HepG2 (cell line): ENCODE measurements at regions not wholly inside any gene's neighbourhood (a gene's known extent, or its start where the extent isn't known, plus 50 kb on each side); places are given as distances from the start of the nearest gene placed in this dataset.

Experiments used
- AGO1 ChIP-seq: fragments of 200-400 bp; formaldehyde crosslinking; IDR thresholded peaks from 2 replicates; pipeline ENCODE4 v1.6.1; 2017; ENCODE audit warnings: mild to moderate bottlenecking, low read depth, low read length, moderate library complexity; ENCODE audit not compliant: poor library complexity, severe bottlenecking
- CREB1 ChIP-seq, 2 experiments: fragments of 450-650 bp in 1 of 2; IDR thresholded peaks; 2 replicates each; pipeline ENCODE4 v1.6.1; 2016 to 2017; ENCODE audit warnings: control low read depth in 1 of 2, mild to moderate bottlenecking in 1 of 2, missing compliant biosample characterization in 1 of 2, missing genetic modification characterization in 1 of 2
- FOXO4 ChIP-seq: sonication (generic); formaldehyde crosslinking; conservative IDR thresholded peaks from 2 replicates; pipeline ENCODE4 v1.8.1; 2023; ENCODE audit warnings: missing genetic modification reagents
- FOXP4 ChIP-seq: sonication (generic); formaldehyde crosslinking; IDR thresholded peaks from 2 replicates; pipeline ENCODE4 v1.4.0; 2020; ENCODE audit warnings: missing genetic modification reagents
- MLLT10 ChIP-seq: sonication (generic); formaldehyde crosslinking; IDR thresholded peaks from 2 replicates; pipeline ENCODE4 v1.4.0; 2020; ENCODE audit warnings: missing genetic modification reagents
- RFXANK ChIP-seq: IDR thresholded peaks from 2 replicates; pipeline ENCODE4 v1.6.1; 2016
- SP2 ChIP-seq: sonication (generic); formaldehyde crosslinking; IDR thresholded peaks from 2 replicates; pipeline ENCODE4 v1.5.1; 2020; ENCODE audit warnings: mild to moderate bottlenecking, missing genetic modification reagents
- ZNF121 ChIP-seq: sonication (generic); formaldehyde crosslinking; IDR thresholded peaks from 2 replicates; pipeline ENCODE4 v1.5.0; 2020; ENCODE audit warnings: mild to moderate bottlenecking, missing genetic modification reagents
- ZNF337 ChIP-seq: sonication (generic); formaldehyde crosslinking; IDR thresholded peaks from 2 replicates; pipeline ENCODE4 v1.5.1; 2020; ENCODE audit warnings: missing genetic modification reagents, low read depth, mild to moderate bottlenecking, borderline replicate concordance
- ZNF512 ChIP-seq: sonication (generic); formaldehyde crosslinking; IDR thresholded peaks from 2 replicates; pipeline ENCODE4 v1.4.0; 2020; ENCODE audit warnings: mild to moderate bottlenecking, missing genetic modification reagents

GRCh38 chr10:24115403-24115802 lies 93.5 kb upstream of the KIAA1217 start (continued):
- TF ChIP-seq FOXP4, result no peak
- no peak for TF ChIP-seq RFXANK (CRISPR knock-in tag)
- no peak for TF ChIP-seq AGO1
- TF ChIP-seq CREB1 (IDR thresholded peaks at IDR 0.05), result no peak
- no peak for TF ChIP-seq CREB1 (CRISPR knock-in tag; IDR thresholded peaks at IDR 0.05)
- TF ChIP-seq SP2 (CRISPR knock-in tag), result no peak
- no peak for TF ChIP-seq ZNF512
- TF ChIP-seq FOXO4, result no peak
- no peak for TF ChIP-seq ZNF121 (CRISPR knock-in tag)
- TF ChIP-seq MLLT10 (CRISPR knock-in tag), result no peak
- TF ChIP-seq ZNF337 (CRISPR knock-in tag), result no peak
